SKM-1 treated with dmso at 0.1 percent for 144 hours (cell line): ENCODE measurements at regions not wholly inside any gene's neighbourhood (a gene's known extent, or its start where the extent isn't known, plus 50 kb on each side); places are given as distances from the start of the nearest gene placed in this dataset.
A peak's percentile ranks its signal among the peaks of the same experiment; 100 is the strongest.
"Not testable (repeated sequence)": the region's sequence is repeated elsewhere in the genome, so short reads cannot be mapped to it uniquely, and the experiment has no call there.

ENCODE experiments used
- DNase-seq: peaks from one replicate; lab custom pipeline; 2025; ENCODE audit not compliant: unreplicated experiment; lab: John Stamatoyannopoulos, UW

DNA sequence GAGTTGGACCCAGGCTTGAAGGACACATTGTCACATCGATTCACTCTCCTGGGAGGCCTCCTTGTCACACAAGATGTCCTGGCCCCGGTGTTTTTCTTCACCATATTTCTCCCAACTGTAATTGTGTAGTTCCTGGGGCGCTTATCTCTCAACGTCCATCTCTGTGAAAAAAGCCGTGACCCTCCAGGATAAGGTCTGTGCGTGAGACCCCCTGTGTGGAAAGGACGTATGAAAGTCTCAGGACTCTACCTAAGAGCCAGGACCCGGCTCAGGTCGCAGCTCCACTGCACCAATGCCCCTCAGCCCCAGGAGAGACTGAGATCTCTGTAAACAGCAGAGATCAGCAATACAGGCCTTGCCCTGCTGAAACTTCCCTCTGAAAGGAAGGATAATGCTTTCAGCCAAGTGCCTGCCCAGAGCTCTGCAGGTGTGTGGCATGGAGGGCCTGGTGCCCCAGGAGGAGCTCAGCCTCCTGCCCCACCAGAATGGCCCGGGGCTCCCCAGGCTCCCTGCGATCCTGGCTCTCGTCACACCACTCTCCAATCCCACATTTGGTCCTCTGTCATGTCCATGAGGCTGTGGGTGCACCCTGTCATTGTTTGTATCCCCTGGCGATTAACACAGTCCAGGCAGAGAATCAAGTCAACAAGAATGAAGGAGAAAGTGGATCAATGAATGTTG, 119.2 kb upstream of the TMEM45B start:
- no peak for DNase-seq

DNA sequence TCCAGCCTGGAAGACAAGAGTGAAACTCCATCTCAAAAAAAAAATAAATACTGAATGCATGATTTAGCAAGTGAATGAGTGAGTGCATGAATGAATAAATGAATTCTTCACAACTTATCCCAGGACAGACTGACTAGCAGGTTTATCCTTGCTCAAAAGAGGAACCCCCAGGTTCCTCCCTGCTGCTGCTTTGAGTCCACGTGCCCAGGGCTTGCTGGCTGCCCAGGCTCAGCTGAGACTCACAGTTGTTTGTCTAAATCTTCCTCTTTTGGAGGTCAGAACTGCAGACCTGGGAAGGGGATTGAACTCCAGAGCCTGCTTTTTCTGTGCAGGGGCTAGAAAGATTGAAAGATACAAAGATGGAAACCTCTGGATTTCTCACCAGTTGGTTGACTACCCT, 117.4 kb upstream of the TMEM45B start:
- DNase-seq = peak; percentile 67

DNA sequence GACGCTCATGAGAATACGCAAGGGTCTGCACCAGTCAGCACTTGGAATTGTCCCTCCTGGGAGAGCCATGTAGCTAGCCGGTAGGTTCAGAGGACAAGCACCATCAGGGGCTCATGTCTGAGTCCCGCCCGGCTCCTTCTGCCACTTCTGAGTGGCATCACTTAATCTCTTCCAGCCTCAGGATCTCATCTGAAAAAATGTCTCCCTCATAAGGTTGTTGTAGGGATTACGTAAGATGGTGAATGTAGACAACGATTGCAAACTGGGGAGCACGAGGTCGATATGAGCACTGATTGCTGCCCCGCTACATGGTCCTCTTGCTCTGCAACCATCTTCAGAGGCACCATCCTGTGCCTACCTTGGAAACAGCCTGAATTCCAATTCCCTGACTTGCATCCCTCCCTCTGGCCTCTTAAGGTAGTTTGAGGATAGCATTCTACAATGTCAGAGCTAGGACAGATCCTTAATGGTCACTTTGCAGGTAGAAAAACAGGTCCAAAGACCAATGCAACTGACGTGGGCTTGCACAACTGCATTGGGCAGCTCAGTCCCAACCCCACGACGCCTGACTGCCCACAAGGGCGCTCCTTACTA, 115.8 kb upstream of the TMEM45B start:
- no peak for DNase-seq

DNA sequence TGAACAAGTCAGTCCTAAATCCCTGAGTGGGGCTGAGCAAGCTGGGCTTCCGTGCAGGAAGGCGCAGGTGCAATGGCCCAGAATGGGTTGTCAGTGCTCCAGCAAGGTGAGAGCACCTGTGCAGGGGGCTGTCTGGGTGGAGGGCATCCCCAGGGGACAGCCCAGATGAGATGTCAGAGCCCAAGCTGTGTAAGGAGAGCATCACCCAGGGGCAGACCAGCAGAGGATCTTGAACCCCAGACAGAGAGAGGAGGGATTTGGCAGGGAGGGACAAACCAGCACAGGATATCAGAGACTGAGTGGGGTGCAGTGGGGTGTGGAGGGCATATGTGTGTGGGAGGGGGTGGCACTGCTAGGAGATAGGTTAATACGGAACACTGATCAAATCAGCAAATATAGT, 114.9 kb upstream of the TMEM45B start:
- no peak for DNase-seq

DNA sequence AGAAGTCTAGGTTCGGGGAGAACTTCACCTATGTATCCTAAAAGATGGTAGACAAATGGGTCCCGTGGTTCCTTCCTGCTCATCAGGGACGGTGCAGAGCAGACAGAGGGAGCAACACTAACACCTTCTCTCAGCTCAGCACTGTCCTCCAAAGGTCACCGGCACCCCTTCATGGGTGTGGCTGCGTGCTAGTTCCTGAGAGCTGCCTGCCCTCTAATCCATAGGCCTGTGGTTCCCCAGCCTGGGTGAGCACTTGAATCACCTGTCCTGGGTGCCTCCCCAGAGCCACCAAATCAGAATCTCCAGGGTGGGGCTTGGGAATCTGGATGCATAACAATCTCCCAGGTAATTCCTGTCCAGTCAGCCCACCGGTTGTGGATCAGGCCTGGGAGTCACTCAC, 113.9 kb upstream of the TMEM45B start:
- DNase-seq = no peak

DNA sequence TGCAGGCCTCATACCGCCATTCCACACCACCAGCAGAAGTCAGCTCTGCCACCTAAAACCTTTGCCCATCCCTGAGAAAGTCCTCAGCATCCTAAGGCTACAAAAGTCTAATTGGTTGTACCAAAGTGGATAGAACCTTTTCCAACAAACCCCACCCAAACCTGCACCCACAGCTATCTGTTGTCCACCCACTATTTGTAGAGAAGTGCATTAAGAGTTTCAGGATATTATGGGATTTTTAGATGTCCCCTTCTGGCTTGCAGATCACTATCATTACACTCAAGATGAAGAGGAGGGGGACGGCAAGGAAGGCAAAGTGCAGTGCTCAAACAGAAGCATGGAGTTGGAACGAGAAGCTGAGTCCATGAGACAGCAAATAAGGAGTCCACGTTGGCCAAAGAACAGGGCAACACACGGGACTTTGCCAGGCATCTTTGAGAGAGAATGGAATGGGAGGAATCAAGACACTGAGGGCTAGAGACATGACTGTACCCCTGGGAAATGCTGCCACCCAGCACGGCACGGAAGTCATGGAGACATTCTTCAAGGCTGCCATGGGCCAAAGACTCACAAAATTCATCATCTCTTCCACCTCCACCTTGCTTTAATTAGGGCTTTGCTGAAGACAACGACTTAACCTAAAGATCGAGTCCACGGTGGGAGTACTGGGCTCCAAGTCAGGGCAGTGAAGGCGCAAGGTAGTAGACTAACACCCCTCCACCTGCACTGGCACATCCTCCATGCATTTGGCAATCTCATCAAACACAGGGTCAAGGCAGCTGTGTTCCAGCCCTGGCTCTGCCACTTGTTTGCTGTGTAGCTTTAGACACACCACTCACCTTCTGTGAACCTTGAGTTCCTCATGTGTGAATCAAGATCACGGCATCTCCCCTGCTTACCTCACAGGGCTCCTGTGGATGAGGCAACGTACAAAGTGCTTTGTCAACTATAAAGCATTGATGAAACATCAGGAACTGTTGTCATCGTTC, 112.9 kb upstream of the TMEM45B start:
- no peak for DNase-seq

DNA sequence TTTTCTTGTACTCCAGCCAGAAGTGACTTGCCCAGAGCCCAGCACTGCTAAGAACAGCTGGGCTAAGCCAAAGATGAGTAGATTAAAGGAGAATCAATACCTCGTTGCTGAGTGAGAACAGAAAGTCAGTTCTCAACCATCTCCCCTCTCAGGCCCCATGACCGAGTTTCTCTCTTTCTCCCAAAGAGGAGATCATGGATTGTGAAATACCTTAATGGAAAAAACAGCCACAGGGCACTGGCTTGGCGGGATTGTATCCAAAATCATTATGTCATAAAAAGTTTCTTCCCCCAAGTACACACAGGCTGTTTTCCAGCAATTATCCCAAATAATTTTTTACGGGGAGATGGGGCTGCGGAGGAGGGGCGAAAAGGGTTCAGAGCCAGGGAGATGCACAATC, 111.8 kb upstream of the TMEM45B start:
- DNase-seq = no peak

DNA sequence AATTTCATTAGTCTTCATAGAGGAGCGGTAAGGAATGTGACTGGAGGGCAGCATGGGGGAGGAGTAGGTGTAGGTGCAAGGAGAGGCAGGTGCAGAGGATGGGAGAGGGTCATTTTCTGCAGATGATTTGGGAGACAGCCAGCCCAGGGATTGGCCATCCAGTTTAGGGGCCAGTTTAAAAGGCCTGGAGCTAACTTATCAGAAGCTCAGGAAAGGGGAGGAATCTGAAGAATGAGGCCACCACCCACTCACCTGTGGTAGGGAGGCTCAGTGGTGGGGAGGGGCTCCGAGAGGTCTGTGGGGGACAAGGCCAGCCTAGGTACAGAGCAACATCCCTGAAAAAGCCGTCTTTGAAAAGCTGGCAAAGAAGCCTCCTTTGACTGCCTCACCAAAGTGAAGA, 110.8 kb upstream of the TMEM45B start:
- no peak for DNase-seq

DNA sequence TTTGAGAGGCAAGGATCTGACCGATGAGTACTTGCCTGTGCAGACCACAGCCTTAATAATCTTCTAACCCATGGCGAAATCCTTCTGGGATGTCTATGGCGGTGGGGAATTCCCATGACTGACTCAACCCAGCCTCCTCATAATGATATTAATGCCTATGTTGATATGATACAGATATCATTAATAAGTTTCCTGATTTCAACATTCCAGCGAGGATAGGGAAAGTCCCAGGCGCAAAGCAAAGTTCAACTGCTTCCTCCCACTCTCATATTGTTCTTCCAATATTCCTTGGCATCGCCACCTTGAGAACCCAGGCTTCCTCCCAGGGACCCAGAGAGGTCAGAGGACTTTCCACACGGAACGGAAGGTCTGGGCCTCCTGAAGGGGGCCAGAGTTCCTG, 110.3 kb upstream of the TMEM45B start:
- no peak for DNase-seq

DNA sequence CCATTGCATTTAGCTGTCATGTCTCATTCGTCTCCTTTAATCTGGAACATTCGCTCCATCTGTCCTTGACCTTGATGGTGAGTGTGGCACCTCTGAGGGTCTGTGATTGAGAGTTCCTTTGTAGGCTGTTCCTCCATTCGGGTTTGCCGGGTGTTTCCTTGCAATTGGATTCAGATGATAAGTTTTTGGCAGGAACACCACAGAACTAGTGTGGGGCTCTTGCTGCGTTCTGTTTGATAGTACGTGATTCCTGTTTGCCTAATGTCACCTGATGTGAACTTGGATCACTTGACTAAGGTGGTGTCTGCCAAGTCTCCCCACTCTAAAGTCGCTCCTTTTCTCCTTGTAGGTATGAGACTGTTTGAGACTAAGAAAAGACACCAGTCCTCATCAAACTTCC, 109.7 kb upstream of the TMEM45B start:
- DNase-seq = no peak

DNA sequence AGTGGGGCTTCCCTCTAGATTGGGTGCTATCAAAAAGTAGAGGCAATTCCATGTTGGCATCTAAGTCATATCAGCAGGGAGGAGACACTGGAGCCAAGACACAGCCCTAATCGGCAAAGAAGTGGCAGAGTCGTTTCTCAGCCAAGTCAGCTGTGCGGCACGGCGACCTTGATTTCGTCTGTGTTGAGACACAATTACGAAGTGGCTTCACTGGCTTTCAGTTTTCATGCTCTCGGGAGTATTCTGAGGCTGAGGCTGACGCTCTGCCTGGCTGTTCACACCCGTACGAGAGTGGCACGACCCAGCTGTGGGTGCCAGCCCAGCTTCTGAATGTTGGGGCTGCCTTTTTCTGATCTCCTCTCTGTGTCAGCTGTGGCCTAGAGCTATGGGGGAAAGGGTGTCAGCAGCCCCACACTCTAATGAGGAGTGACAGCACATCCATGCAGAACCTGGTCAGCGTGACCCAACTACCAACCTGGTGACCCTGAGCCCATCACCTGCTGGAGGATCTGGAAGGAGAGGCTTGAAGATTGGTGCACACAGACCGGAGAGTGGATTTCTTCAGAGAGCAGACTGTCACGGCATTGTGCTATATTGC, 105.7 kb upstream of the TMEM45B start:
- no peak for DNase-seq

DNA sequence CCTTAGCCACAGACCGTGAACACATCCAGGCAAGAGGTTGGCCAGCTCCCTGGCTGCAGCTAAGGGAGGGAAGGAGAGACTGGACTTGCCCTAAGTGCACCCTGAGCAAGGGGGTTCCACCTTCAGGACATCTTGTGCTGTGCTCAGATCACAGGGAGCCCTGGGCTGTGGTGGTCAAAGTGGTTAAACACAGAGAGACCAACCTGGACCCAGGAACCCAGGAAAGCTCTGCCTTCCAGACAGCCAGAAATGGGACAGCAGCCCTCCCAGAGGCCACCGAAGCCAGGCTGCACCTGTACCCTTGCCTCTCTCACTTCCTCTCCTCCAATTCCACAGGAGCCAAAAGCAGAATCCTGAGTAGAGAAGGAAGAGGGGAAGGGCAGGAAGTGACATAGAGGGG, 105.2 kb upstream of the TMEM45B start:
- DNase-seq = no peak

DNA sequence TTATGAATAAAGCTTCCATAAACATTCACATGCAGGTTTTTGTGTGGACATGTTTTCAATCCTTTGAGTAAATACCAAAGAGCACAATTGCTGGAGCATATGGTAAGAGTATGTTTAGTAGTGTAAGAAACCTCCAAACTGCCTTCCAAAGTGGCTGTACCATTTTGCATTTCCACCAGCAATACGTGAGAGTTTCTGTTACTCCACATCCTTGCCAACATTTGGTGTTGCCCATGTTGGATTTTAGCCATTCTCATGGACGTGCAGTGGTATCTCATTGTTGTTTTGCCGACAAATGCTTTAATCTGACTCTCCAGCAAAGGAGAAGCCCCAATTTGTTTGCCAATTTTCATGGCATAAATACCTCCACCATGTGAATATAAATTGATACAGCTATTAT, 103.9 kb upstream of the TMEM45B start:
- no peak for DNase-seq

DNA sequence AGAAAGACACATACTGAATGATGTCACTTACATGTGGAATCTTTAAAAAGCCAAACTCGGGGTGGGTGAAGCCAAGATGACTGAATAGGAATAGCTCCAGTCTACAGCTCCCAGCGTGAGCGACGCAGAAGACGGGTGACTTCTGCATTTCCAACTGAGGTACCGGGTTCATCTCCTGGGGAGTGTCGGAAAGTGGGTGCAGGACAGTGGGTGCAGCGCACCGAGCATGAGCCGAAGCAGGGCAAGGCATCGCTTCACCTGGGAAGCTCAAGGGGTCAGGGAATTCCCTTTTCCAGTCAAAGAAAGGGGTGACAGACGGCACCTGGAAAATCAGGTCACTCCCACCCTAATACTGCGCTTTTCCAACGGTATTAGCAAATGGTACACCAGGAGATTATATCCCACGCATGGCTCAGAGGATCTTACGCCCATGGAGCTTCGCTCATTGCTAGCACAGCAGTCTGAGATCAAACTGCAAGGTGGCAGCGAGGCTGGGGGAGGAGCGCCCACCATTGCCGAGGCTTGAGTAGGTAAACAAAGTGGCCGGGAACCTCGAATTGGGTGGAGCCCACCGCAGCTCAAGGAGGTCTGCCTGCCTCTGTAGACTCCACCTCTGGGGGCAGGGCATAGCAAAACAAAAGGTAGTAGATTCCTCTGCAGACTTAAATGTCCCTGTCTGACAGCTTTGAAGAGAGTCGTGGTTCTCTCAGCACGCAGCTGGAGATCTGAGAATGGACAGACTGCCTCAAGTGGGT, 103.0 kb upstream of the TMEM45B start:
- DNase-seq = not testable (repeated sequence)

DNA sequence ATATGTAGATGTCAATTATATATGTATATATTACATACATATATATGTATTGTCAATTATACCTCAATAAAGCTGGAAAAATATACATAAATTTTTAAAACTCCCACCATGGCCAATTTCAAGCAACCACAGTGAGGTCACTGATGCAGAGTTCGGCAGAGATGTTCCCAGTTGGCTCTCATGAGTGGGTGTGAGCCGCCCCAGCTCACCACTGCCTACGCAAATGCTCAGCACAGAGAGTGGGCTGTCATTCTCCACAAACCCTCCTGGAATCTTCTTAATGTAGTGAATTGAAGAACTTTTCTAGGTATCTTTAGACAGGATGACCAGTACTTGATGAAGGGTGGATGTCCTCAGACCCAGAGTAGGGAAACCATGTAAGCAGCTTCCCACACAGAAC, 96.6 kb upstream of the TMEM45B start:
- DNase-seq = no peak

DNA sequence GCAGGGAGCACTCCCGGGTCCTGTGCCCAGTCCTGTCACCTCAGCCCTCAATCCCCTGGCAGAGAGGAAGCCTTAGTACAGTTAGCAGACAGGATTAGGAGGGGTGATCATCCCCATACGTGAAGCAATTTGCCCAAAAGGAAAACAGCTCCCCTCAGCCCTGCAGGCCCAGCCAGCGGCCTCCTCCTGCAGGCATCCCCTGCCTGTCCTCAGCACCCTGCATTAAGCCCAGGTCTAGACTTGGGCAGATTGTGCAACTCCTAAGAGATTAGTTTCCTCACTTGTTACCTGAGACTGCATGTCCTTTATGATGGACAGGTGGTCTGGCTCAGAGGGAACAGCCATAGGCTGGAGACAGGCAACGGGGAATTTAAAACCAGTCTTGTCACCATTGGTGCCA, 95.5 kb upstream of the TMEM45B start:
- DNase-seq = no peak

DNA sequence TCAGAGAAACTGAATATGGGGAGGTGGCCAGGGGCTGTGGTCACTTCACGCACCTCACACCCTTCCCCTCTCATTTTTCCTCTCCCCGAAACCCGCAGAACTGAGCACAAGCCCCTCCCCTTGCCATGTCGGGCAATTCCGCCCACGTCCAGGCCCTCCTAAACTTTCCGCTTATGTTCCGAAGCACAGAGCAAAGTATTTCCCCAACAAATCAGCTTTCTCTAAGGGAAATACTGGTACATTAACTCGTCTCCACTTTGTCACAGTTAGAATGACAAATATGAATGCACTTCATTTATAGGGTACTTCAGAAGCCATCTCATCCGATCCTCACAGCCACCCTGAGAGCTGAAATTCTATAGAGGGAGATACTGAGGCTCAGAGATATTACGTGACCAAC, 94.7 kb upstream of the TMEM45B start:
- no peak for DNase-seq

DNA sequence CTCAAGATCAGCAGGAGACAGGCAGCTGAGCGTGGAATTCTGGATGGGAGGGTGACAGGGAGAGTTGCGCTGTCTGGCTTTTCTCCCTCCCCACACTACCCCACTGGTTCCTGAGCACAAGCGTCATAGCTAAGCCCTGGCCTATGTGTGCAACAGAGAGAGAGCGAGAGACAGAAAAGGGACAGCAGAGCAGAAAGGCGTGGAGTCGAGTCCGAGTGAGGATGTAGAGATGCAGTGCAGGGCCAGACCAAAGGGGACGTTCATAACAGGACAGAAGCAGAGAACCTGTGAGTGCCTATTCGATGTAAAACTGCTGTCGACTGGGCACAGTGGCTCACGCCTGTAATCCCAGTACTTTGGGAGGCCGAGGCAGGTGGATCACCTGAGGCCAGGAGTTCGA, 94.0 kb upstream of the TMEM45B start:
- no peak for DNase-seq

DNA sequence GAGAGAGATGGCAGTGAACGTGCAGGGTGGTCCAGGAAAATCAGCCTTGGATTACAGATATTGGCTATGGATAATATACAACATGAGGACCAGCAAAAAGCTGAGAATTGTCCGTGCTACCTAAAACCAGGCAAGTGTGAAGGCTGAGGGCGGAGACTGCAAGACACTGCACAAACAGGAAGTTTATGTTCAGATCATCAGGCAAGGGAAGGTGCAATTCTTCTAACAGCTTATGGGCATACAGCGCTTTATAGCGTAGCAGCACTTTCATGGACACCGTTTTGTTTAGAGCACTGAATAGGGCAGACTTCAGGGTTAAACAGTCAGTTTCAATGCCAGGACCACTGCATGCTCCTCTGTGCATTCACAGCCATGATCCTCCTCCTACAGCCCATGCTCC, 93.1 kb upstream of the TMEM45B start:
- no peak for DNase-seq

DNA sequence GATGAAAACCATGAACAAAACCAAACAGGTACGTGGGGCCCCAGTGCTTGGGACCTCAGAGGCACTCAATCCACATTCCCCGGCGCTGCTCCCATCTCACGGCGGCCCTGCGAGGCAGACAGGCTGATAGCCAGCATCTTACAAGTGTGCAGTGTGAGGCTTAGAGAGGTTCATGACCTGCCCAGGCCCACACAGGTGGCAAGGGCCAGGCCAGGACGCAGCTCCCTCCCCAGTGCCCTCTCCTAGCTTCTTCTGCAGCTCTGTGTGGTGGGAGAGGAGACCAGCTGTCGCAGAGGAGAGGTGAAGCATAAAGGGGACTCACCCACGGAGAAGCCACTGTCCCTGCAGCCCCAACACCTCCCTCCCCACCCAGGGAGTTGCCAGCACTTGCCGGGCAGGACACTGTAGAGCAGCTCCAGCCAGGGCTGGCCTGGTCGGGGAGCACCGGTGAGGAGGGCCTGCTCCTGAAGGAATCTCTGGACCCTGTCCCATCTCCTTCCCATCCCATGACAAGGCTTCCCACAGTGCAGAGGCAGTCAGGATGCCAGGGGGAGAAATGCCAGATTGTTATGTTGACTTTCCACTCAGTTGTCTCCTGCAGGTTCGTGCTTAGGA, 92.4 kb upstream of the TMEM45B start:
- no peak for DNase-seq

DNA sequence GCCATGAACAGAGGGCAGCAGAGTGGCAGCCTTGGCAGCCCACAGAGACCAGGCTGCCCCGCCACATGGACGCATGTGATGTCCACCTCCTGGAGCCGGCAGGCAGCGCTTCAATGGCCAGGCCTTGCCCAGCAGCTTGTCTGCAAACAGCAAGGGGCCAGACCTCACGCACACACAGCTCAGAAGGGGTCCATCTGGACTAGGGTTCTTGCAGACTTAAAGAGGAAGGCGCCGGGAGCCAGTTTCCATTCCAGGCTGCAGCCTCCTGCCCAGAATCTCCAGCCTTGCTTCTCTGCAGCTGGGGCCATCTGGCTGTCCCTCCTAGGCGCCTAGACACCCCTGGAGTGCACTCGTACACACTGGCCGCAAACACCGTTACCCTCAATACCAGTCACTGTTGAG, 91.9 kb upstream of the TMEM45B start:
- no peak for DNase-seq
